DOHH2 (cell line): ENCODE measurements at regions not wholly inside any gene's neighbourhood (a gene's known extent, or its start where the extent isn't known, plus 50 kb on each side); places are given as distances from the start of the nearest gene placed in this dataset.

Experiments
- H3F3A ChIP-seq: fragments of 200-600 bp; sonication (generic), shearing (Covaris generic); 2 replicates; pipeline ENCODE4 v1.6.0; 2016; ENCODE audit warnings: antibody characterized with exemption, mild to moderate bottlenecking; ENCODE audit not compliant: control insufficient read depth, insufficient read depth
- H3K27ac ChIP-seq: fragments of 200-600 bp; sonication (generic); 2 replicates; pipeline ENCODE4 v1.5.1; 2014; ENCODE audit warnings: low read depth, mild to moderate bottlenecking, low read length, moderate library complexity
- H3K27me3 ChIP-seq: fragments of 200-600 bp; sonication (generic); 2 replicates; pipeline ENCODE4 v1.6.1; 2014; ENCODE audit warnings: mild to moderate bottlenecking, low read length, mixed read lengths; ENCODE audit not compliant: control insufficient read depth
- H3K36me3 ChIP-seq: fragments of 200-600 bp; sonication (generic); 2 replicates; pipeline ENCODE4 v1.6.1; 2014; ENCODE audit warnings: mild to moderate bottlenecking, low read length, moderate library complexity, mixed read lengths; ENCODE audit not compliant: control insufficient read depth
- H3K4me1 ChIP-seq: fragments of 200-600 bp; sonication (generic); 2 replicates; pipeline ENCODE4 v1.6.1; 2014; ENCODE audit warnings: mild to moderate bottlenecking, low read length, mixed read lengths; ENCODE audit not compliant: control insufficient read depth
- H3K4me2 ChIP-seq: fragments of 200-600 bp; sonication (generic); 2 replicates; pipeline ENCODE4 v1.6.0; 2014; ENCODE audit warnings: mild to moderate bottlenecking, low read length, moderate library complexity
- H3K4me3 ChIP-seq: fragments of 200-600 bp; sonication (generic); 2 replicates; pipeline ENCODE4 v1.5.1; 2014; ENCODE audit warnings: mild to moderate bottlenecking, low read length, mixed read lengths
- H3K79me2 ChIP-seq: fragments of 200-600 bp; sonication (generic); 2 replicates; pipeline ENCODE4 v1.6.1; 2014; ENCODE audit warnings: mild to moderate bottlenecking, low read length, mixed read lengths; ENCODE audit not compliant: control insufficient read depth
- H3K9me2 ChIP-seq: fragments of 200-600 bp; sonication (generic); replicated peaks from 2 replicates; pipeline ENCODE4 v1.6.1; 2014; ENCODE audit warnings: mild to moderate bottlenecking, low read length, mixed read lengths; ENCODE audit not compliant: control insufficient read depth
- H3K9me3 ChIP-seq: fragments of 200-600 bp; sonication (generic); 2 replicates; pipeline ENCODE4 v1.6.1; 2014; ENCODE audit warnings: antibody characterized with exemption, low read length, mixed read lengths; ENCODE audit not compliant: control insufficient read depth, insufficient read depth
- H4K20me1 ChIP-seq: fragments of 200-600 bp; sonication (generic); 2 replicates; pipeline ENCODE4 v1.6.0; 2014; ENCODE audit warnings: low read depth, mild to moderate bottlenecking, antibody characterized with exemption, low read length, moderate library complexity; ENCODE audit not compliant: control insufficient read depth, insufficient read depth
- CTCF ChIP-seq: fragments of 200-600 bp; sonication (generic); IDR thresholded peaks from one replicate; pipeline ENCODE4 v1.5.1; 2014; ENCODE audit warnings: antibody characterized with exemption, mild to moderate bottlenecking, low read depth, low read length; ENCODE audit not compliant: poor library complexity, severe bottlenecking
- EZH2phosphoT487 ChIP-seq: fragments of 200-600 bp; sonication (generic); IDR thresholded peaks from 2 replicates; pipeline ENCODE4 v1.6.1; 2017; ENCODE audit warnings: borderline replicate concordance, mild to moderate bottlenecking, antibody characterized with exemption, low read length, moderate library complexity, mixed read lengths

DNA sequence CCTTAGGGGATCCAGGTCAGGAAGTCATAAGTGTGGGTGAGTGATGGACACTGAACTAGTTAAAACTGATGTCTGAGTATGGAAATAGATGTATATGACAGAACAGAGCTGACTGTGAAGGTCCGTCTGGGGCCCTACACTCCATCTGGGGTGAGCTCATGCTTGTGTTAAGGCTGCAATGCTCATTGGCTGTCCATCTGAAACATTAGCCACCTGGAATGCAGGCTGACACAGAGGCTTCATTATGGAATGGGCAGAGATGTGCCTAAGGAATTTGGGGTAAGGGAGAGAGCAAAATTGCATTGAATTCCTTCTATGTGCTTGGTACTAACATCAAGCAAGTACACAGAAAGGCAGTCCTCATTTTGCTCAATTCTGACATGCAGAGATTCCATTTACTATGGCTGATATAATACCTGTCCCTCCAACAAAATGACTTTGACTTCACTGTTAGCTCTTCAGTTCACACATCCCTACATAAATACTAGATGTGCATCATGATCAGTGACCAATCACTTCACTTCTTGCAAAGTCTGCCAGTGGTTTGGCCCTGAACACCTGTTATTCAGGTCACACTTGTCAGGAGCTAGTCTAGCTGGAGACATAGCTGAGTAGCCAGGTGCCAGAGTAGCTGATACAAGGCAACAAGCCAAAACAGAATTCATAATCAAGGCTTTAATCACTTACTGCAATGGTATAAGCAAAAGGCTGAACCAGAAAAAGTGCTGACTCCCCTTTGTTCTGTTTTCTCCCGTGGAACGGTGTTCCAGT, 128.9 kb upstream of the VWC2 start:
- Histone ChIP-seq H4K20me1 (no peaks in the 10 kb centered on the region), H3K9me2 (no peaks in the 10 kb centered on the region), H3K9me3 (no peaks in the 10 kb centered on the region), H3K4me2 (no peak overlapping the region), H3K27ac (no peak overlapping the region), H3K36me3 (no peaks in the 10 kb centered on the region), H3K4me3 (no peak overlapping the region), H3K79me2 (no peaks in the 10 kb centered on the region), H3K4me1 (no peaks in the 10 kb centered on the region), H3K27me3 (no peaks in the 10 kb centered on the region), H3F3A (no peaks in the 10 kb centered on the region)
- TF ChIP-seq EZH2phosphoT487 (no peak), CTCF (no peak)

- Histone ChIP-seq H3K27ac (no peak overlapping the region), H3K36me3 (no peaks in the 10 kb centered on the region), H3K4me2 (no peak overlapping the region), H4K20me1 (no peaks in the 10 kb centered on the region), H3K79me2 (no peaks in the 10 kb centered on the region), H3K4me1 (no peaks in the 10 kb centered on the region), H3K9me2 (no peaks in the 10 kb centered on the region), H3K9me3 (no peaks in the 10 kb centered on the region), H3K27me3 (no peaks in the 10 kb centered on the region), H3K4me3 (no peak overlapping the region), H3F3A (no peaks in the 10 kb centered on the region)
- TF ChIP-seq EZH2phosphoT487 (no peak), CTCF (no peak)
Observed at GRCh38 chr7:49645296-49645695, 128.1 kb upstream of the VWC2 start.

DNA sequence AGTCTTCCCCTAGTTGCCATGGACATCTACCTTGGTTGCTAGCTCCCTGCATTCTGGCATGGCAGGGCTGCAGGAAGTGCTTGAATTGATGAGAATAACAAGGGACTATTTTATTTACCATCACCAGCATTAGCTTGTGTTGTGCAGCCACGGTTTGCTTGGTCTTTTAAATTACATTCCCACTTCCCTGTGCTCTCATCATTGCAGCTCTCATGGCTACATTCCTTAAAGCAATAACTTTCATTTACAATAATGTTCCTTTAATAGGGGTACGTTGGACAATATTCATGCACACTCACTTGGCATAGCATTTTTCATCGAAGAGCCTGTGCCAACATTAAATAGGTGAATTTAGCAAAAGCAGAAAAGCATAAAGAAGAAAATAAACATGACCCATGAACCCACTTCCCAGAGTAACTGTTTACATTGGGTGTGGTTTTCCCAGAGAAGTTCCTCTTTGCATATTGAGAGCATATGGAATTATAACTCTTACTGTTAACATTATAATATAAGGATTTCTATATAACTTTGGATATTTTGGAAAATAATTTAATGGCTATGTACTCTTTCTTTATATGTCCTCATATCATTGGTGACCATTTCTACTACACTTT, 113.2 kb upstream of the VWC2 start:
- Histone ChIP-seq H3K27ac (no peak overlapping the region), H3K79me2 (no peaks in the 10 kb centered on the region), H3K36me3 (no peaks in the 10 kb centered on the region), H3K4me1 (no peaks in the 10 kb centered on the region), H3K9me2 (no peaks in the 10 kb centered on the region), H3F3A (no peaks in the 10 kb centered on the region), H3K27me3 (no peaks in the 10 kb centered on the region), H4K20me1 (no peaks in the 10 kb centered on the region), H3K4me3 (no peak overlapping the region), H3K4me2 (no peak overlapping the region), H3K9me3 (no peaks in the 10 kb centered on the region)
- TF ChIP-seq EZH2phosphoT487 (no peak), CTCF (no peak)
